ENCODE measurements at regions not wholly inside any gene's neighbourhood (a gene's known extent, or its start where the extent isn't known, plus 50 kb on each side); places are given as distances from the start of the nearest gene placed in this dataset.

GRCh38 chr4:114389070-114389685 is 209.4 kb upstream of the UGT8 start:
- WGBS, 3 donors = 76 to 80% (median 78%) methylated on average over 9 of the region's 9 CpGs
- H3K4me3 ChIP-seq = no peak overlapping the region

DNA sequence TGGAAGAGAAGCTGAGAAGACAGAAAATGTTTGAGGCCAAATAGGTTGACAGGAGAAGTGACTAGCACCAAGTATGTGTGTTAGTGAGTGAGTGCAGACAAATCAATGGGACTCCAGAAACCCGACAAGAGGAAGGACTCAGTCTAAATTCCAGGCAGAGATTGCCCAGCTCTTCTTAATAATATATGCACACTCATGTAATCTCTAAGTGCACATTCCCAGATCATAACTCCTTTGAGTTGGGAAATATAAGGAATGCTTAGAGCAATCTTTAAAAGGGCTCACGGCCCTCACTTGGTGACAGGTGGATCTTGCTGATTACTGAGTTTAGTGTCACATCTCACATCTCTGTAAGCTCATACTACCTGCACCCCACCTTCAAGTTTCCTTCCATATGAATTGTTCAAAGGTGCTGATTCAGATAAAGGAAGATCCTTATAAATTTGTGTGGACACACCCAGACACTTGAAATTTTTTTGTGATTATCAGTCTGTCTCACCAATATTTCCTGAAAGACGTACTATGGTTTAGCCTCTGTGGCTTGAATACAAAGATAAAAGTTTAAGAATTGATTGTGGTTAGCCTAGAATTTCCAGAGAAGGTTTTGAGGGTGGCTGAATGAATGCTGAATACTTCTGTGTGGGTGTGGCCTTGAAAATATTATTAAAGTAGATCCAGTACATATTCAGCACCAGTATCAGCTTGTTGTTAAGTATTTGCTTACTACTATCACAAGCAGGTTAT is 205.1 kb upstream of the UGT8 start:
- intact Hi-C loops (cut with DNase I) = no loop called here
- TF ChIP-seq, protein P1, sequence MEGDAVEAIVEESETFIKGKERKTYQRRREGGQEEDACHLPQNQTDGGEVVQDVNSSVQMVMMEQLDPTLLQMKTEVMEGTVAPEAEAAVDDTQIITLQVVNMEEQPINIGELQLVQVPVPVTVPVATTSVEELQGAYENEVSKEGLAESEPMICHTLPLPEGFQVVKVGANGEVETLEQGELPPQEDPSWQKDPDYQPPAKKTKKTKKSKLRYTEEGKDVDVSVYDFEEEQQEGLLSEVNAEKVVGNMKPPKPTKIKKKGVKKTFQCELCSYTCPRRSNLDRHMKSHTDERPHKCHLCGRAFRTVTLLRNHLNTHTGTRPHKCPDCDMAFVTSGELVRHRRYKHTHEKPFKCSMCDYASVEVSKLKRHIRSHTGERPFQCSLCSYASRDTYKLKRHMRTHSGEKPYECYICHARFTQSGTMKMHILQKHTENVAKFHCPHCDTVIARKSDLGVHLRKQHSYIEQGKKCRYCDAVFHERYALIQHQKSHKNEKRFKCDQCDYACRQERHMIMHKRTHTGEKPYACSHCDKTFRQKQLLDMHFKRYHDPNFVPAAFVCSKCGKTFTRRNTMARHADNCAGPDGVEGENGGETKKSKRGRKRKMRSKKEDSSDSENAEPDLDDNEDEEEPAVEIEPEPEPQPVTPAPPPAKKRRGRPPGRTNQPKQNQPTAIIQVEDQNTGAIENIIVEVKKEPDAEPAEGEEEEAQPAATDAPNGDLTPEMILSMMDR (IDR thresholded peaks at IDR 0.05) = no peak
- TF ChIP-seq POLR2A (IDR thresholded peaks at IDR 0.05) (no peak), EP300 (IDR thresholded peaks at IDR 0.05) (no peak)
- 67 to 73% (median 72%) methylated on average over 3 of the region's 3 CpGs for WGBS, 3 donors
- no peak overlapping the region for H3K27ac ChIP-seq
- H3K4me1 ChIP-seq (ENCODE audit: insufficient read depth) = no peaks in the 10 kb centered on the region
- H3K9me3 ChIP-seq = no peaks in the 10 kb centered on the region
- no peaks in the 10 kb centered on the region for H3K27me3 ChIP-seq
- no peak for DNase-seq
- H3K36me3 ChIP-seq = no peaks in the 10 kb centered on the region
- H3K4me3 ChIP-seq = no peak overlapping the region

More at GRCh38 chr4:114389070-114389685, 209.4 kb upstream of the UGT8 start:
- Histone ChIP-seq H3K27me3 (no peaks in the 10 kb centered on the region), H3K27ac (no peak overlapping the region), H3K4me1 (ENCODE audit: insufficient read depth) (no peaks in the 10 kb centered on the region), H3K36me3 (no peaks in the 10 kb centered on the region), H3K9me3 (no peaks in the 10 kb centered on the region)
- intact Hi-C loops (cut with DNase I) = loop anchor here in 1 of 4 donors (5.0 kb wide), 1 partner anchor 623 kb away; no protein-coding TSS in a partner anchor
- DNase-seq = no peak
- TF ChIP-seq, protein P1 (IDR thresholded peaks at IDR 0.05) = no peak
- TF ChIP-seq POLR2A (IDR thresholded peaks at IDR 0.05) = no peak
- TF ChIP-seq EP300 (IDR thresholded peaks at IDR 0.05) = no peak

DNA sequence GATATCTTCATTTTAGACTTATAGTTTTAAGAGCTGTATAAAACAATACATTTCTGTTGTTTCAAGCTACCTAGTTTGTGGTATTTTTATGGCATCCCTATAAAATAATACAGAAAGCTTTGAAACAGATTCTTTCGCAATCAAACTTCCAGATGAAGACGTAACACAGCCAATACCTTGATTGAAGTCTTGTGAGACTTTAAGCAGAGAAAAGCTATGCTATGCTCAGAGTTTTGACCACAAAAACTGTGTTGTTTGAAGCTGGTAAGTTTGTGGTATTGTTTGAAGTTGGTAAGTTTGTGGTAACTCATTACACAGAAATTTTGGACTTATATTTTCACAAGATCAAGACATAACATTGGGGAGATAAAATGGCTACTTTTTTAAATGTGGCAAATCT is 201.8 kb upstream of the UGT8 start:
- no peak for DNase-seq
- Histone ChIP-seq H3K4me1 (ENCODE audit: insufficient read depth) (no peaks in the 10 kb centered on the region), H3K27ac (no peak overlapping the region), H3K27me3 (no peaks in the 10 kb centered on the region), H3K4me3 (no peak overlapping the region), H3K9me3 (no peaks in the 10 kb centered on the region), H3K36me3 (no peaks in the 10 kb centered on the region)
- intact Hi-C loops (cut with DNase I) = no loop called here
- TF ChIP-seq EP300 (IDR thresholded peaks at IDR 0.05) = no peak
- TF ChIP-seq POLR2A (IDR thresholded peaks at IDR 0.05) = no peak
- TF ChIP-seq, protein P1 (IDR thresholded peaks at IDR 0.05) = no peak
- 92 to 93% (median 93%) methylated on average over 2 of the region's 2 CpGs for WGBS, 3 donors

- Histone ChIP-seq H3K27ac (no peak overlapping the region), H3K4me1 (ENCODE audit: insufficient read depth) (no peaks in the 10 kb centered on the region), H3K9me3 (no peaks in the 10 kb centered on the region), H3K36me3 (no peaks in the 10 kb centered on the region), H3K4me3 (no peak overlapping the region), H3K27me3 (no peaks in the 10 kb centered on the region)
- DNase-seq = no peak
- no peak for TF ChIP-seq EP300 (IDR thresholded peaks at IDR 0.05)
- TF ChIP-seq, protein P1 (IDR thresholded peaks at IDR 0.05) = no peak
- TF ChIP-seq POLR2A (IDR thresholded peaks at IDR 0.05) = no peak
- intact Hi-C loops (cut with DNase I) = no loop called here
Measured at GRCh38 chr4:114398410-114398809, 200.2 kb upstream of the UGT8 start.

All from ovary (tissue), 7 donors.